22Rv1 (cell line): ENCODE measurements at regions not wholly inside any gene's neighbourhood (a gene's known extent, or its start where the extent isn't known, plus 50 kb on each side); places are given as distances from the start of the nearest gene placed in this dataset.

ENCODE experiments used
- CTCF ChIP-seq: fragments of 450-650 bp; IDR thresholded peaks from 2 replicates; pipeline ENCODE4 v1.5.1; 2017; ENCODE audit warnings: mild to moderate bottlenecking
- ZFX ChIP-seq: fragments of 450-650 bp; IDR thresholded peaks from 2 replicates; pipeline ENCODE4 v1.6.1; 2017; ENCODE audit warnings: antibody characterized with exemption, borderline replicate concordance

- no peak for TF ChIP-seq CTCF
- TF ChIP-seq ZFX, result no peak
Observed at GRCh38 chr6:120164531-120164930, 815.0 kb upstream of the MAN1A1 start.
